COLO668 (cell line): ENCODE measurements at regions not wholly inside any gene's neighbourhood (a gene's known extent, or its start where the extent isn't known, plus 50 kb on each side); places are given as distances from the start of the nearest gene placed in this dataset.
"Not testable (repeated sequence)": the region's sequence is repeated elsewhere in the genome, so short reads cannot be mapped to it uniquely, and the experiment has no call there.

Experiments
- DNase-seq: peaks from one replicate; lab custom pipeline; 2025; ENCODE audit not compliant: unreplicated experiment; lab: John Stamatoyannopoulos, UW

GRCh38 chr5:107011605-107012004 is 659.1 kb downstream of the EFNA5 start:
- DNase-seq = no peak

GRCh38 chr5:107010060-107010459 is 660.7 kb downstream of the EFNA5 start:
- DNase-seq = no peak

- DNase-seq = no peak
These were observed 665.1 kb downstream of the EFNA5 start for GRCh38 chr5:107005653-107006052.

- no peak for DNase-seq
These were observed 665.6 kb downstream of the EFNA5 start for GRCh38 chr5:107005161-107005560.

- DNase-seq = no peak
These were observed 668.6 kb downstream of the EFNA5 start for GRCh38 chr5:107002115-107002514.

GRCh38 chr5:106999506-106999905 is 671.2 kb downstream of the EFNA5 start:
- DNase-seq = not testable (repeated sequence)

- no peak for DNase-seq
These were observed 684.7 kb downstream of the EFNA5 start for GRCh38 chr5:106986006-106986405.

GRCh38 chr5:106985174-106985573 is 685.6 kb downstream of the EFNA5 start:
- DNase-seq = no peak

GRCh38 chr5:106979178-106979577 is 691.6 kb downstream of the EFNA5 start:
- not testable (repeated sequence) for DNase-seq

- DNase-seq = not testable (repeated sequence)
These were observed 692.1 kb downstream of the EFNA5 start for GRCh38 chr5:106978582-106979165.

GRCh38 chr5:106976363-106976762 is 694.4 kb downstream of the EFNA5 start:
- no peak for DNase-seq

GRCh38 chr5:106974272-106974671 is 696.5 kb downstream of the EFNA5 start:
- no peak for DNase-seq

- no peak for DNase-seq
These were observed 703.9 kb downstream of the EFNA5 start for GRCh38 chr5:106966686-106967315.

GRCh38 chr5:106964132-106964531 is 706.6 kb downstream of the EFNA5 start:
- DNase-seq = no peak

- no peak for DNase-seq
These were observed 707.1 kb downstream of the EFNA5 start for GRCh38 chr5:106963630-106964029.

GRCh38 chr5:106962464-106963230 is 708.1 kb downstream of the EFNA5 start:
- DNase-seq = no peak

- DNase-seq = no peak
These were observed 711.4 kb downstream of the EFNA5 start for GRCh38 chr5:106959387-106959786.

- no peak for DNase-seq
These were observed 713.4 kb downstream of the EFNA5 start for GRCh38 chr5:106957336-106957735.

- no peak for DNase-seq
These were observed 713.9 kb downstream of the EFNA5 start for GRCh38 chr5:106956886-106957285.

GRCh38 chr5:106956187-106956586 is 714.5 kb downstream of the EFNA5 start:
- no peak for DNase-seq

GRCh38 chr5:106940986-106941385 is 729.8 kb downstream of the EFNA5 start:
- no peak for DNase-seq

GRCh38 chr5:106940301-106940846 is 730.4 kb downstream of the EFNA5 start:
- no peak for DNase-seq
